ENCODE measurements at regions not wholly inside any gene's neighbourhood (a gene's known extent, or its start where the extent isn't known, plus 50 kb on each side); places are given as distances from the start of the nearest gene placed in this dataset.

DNA sequence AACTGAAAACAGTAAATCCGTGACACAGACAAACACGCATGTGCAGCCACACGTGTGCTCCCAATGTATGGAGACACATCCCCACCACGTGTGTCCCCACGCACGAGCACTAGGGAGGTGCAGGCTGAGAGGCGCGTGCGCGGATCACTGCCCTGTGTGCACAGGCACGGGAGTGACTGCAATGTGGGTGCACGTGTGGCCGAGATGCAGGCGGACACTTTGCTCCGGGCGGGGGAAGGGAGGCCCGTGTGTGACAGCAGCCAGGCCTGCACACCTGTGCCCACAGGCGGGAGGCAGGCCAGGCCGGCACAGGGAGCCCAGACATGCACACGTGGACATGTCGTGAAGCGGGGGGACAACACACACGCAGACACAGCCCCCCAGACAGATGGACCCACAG, 77.0 kb downstream of the PTPRS start:
- H3K36me3 ChIP-seq (ENCODE audit: control insufficient read depth, insufficient read depth, low read length), result no peaks in the 10 kb centered on the region
- TF ChIP-seq, protein P1, sequence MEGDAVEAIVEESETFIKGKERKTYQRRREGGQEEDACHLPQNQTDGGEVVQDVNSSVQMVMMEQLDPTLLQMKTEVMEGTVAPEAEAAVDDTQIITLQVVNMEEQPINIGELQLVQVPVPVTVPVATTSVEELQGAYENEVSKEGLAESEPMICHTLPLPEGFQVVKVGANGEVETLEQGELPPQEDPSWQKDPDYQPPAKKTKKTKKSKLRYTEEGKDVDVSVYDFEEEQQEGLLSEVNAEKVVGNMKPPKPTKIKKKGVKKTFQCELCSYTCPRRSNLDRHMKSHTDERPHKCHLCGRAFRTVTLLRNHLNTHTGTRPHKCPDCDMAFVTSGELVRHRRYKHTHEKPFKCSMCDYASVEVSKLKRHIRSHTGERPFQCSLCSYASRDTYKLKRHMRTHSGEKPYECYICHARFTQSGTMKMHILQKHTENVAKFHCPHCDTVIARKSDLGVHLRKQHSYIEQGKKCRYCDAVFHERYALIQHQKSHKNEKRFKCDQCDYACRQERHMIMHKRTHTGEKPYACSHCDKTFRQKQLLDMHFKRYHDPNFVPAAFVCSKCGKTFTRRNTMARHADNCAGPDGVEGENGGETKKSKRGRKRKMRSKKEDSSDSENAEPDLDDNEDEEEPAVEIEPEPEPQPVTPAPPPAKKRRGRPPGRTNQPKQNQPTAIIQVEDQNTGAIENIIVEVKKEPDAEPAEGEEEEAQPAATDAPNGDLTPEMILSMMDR (IDR thresholded peaks at IDR 0.05; ENCODE audit: insufficient read depth, low read length, poor library complexity, severe bottlenecking), result no peak
- H3K27me3 ChIP-seq (replicated peaks; ENCODE audit: control insufficient read depth, insufficient read depth, low read length), result no peaks in the 10 kb centered on the region
- no peak for DNase-seq (ENCODE audit: extremely low read depth, insufficient read length)
- H3K4me3 ChIP-seq (replicated peaks; ENCODE audit: low read depth, low read length), result no peak overlapping the region

- Histone ChIP-seq H3K27me3 (replicated peaks; ENCODE audit: control insufficient read depth, insufficient read depth, low read length) (no peaks in the 10 kb centered on the region), H3K36me3 (ENCODE audit: control insufficient read depth, insufficient read depth, low read length) (no peaks in the 10 kb centered on the region), H3K4me3 (replicated peaks; ENCODE audit: low read depth, low read length) (no peak overlapping the region)
- TF ChIP-seq, protein P1 (IDR thresholded peaks at IDR 0.05; ENCODE audit: insufficient read depth, low read length, poor library complexity, severe bottlenecking), result no peak
- no peak for DNase-seq (ENCODE audit: extremely low read depth, insufficient read length)
Observed at GRCh38 chr19:5262721-5263120, 77.9 kb downstream of the PTPRS start.

DNA sequence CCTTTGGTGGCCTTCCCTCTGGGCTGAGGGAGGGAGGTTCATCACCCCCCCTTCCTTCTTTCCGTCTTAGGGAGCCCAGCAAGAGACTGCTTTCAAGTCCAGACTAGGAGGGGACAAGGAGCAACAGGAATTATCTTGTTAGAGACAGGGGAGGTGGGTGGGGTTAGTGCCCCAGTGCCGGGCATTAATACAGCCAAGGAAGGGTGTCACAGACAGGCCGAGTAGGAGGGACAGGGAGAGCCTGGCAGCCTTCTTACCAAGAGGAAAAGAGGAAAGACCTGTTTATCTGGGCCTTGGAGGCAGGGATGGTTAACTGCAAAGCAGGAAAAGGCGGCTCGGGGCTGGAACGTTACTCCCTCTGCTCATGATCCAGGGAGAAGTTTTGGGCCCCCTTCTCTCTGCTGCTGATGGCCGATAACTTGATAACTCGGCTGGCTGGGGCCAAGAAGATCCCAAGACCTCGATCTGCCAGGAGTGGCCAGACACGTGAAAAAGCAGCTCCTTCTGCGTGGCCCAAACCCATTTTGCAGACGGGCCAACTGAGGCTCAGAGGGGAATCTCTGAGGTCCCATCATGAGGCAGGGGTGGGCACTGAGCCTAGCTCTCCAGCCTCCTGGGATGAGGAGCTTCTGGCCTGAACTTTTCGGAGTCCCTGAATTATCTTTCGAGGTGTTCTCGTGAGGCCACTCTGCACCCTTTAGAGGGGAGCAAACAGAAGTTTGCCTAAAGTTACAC, 79.3 kb downstream of the PTPRS start:
- no peaks in the 10 kb centered on the region for H3K36me3 ChIP-seq (ENCODE audit: control insufficient read depth, insufficient read depth, low read length)
- H3K4me3 ChIP-seq (replicated peaks; ENCODE audit: low read depth, low read length), result no peak overlapping the region
- DNase-seq (ENCODE audit: extremely low read depth, insufficient read length), result no peak
- H3K27me3 ChIP-seq (replicated peaks; ENCODE audit: control insufficient read depth, insufficient read depth, low read length), result no peaks in the 10 kb centered on the region
- TF ChIP-seq, protein P1 (IDR thresholded peaks at IDR 0.05; ENCODE audit: insufficient read depth, low read length, poor library complexity, severe bottlenecking), result no peak

DNA sequence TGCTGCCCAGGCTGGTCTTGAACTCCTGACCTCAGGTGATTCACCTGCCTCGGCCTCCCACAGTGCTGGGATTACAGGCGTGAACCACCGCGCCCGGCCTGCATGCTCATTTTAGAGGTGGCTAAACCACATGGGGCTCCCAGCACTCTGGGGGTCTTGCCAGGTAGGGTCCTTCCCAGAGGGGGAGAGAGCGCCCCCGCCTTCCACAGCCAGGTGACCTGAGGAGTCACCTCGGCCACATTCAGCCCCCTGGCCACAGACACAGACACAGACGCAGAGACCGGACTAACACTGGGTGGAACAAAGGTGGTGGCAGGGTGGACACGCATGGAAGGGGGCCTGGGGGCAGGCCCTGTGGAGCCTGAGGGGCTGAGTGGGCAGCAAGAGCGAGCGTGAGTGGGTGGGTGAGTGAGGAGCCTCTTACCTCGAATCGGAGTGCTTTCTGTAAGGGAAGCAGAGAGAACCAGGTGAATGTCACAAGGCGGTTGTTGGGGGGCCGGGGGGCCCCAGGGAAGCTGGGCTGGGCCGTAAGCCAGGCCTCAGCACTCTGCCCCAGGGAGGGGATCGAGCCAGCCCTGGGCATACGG, 80.1 kb downstream of the PTPRS start:
- H3K36me3 ChIP-seq (ENCODE audit: control insufficient read depth, insufficient read depth, low read length), result no peaks in the 10 kb centered on the region
- no peaks in the 10 kb centered on the region for H3K27me3 ChIP-seq (replicated peaks; ENCODE audit: control insufficient read depth, insufficient read depth, low read length)
- TF ChIP-seq, protein P1 (IDR thresholded peaks at IDR 0.05; ENCODE audit: insufficient read depth, low read length, poor library complexity, severe bottlenecking), result no peak
- no peak overlapping the region for H3K4me3 ChIP-seq (replicated peaks; ENCODE audit: low read depth, low read length)
- no peak for DNase-seq (ENCODE audit: extremely low read depth, insufficient read length)

GRCh38 chr19:5259750-5260149, 80.9 kb downstream of the PTPRS start:
- no peaks in the 10 kb centered on the region for H3K36me3 ChIP-seq (ENCODE audit: control insufficient read depth, insufficient read depth, low read length)
- no peak for DNase-seq (ENCODE audit: extremely low read depth, insufficient read length)
- TF ChIP-seq, protein P1 (IDR thresholded peaks at IDR 0.05; ENCODE audit: insufficient read depth, low read length, poor library complexity, severe bottlenecking), result no peak
- no peaks in the 10 kb centered on the region for H3K27me3 ChIP-seq (replicated peaks; ENCODE audit: control insufficient read depth, insufficient read depth, low read length)
- no peak overlapping the region for H3K4me3 ChIP-seq (replicated peaks; ENCODE audit: low read depth, low read length)

Measured in GM06990 (cell line).